ENCODE measurements at regions not wholly inside any gene's neighbourhood (a gene's known extent, or its start where the extent isn't known, plus 50 kb on each side); places are given as distances from the start of the nearest gene placed in this dataset.

DNA sequence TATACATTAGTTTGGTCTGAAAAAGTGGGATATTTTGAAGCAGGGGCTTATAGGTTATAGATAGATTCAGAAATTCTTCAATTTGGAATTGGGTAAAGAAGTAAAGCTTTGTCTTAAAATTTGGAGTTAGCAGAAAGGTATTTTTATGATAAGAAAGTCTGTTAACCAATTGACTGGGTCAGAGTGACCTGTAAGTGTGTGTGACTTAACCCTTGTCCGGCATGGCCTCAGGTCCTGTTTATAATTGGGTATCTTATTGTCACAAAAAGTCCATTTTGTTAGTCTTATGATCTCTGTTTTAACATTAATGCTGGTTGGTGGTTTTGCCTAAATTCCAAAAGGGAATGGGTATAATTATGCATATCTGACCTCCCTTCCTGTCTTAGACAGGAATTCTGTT, 444.2 kb upstream of the NAALADL2 start:
- Histone ChIP-seq H3K36me3 (ENCODE audit: low read length) (no peaks in the 10 kb centered on the region), H3K79me2 (ENCODE audit: insufficient read depth, low read length) (no peaks in the 10 kb centered on the region), H4K20me1 (ENCODE audit: low read depth, low read length) (no peaks in the 10 kb centered on the region), H3K9ac (ENCODE audit: low read length) (no peak overlapping the region), H3K4me2 (ENCODE audit: low read depth, low read length, poor library complexity, severe bottlenecking) (no peak overlapping the region), H3F3A (ENCODE audit: insufficient read depth) (no peaks in the 10 kb centered on the region), H3K4me3 (ENCODE audit: insufficient read depth, low read length, poor library complexity, severe bottlenecking) (no peak overlapping the region), H3K27ac (ENCODE audit: low read depth, low read length) (no peak overlapping the region), H3K27me3 (ENCODE audit: low read length) (no peaks in the 10 kb centered on the region), H2AFZ (ENCODE audit: low read depth, low read length, severe bottlenecking) (no peak overlapping the region), H3K9me2 (replicated peaks; ENCODE audit: insufficient read depth, low read length) (no peaks in the 10 kb centered on the region), H3K9me3 (ENCODE audit: insufficient read depth, low read length) (no peaks in the 10 kb centered on the region)
- TF ChIP-seq, protein P1, sequence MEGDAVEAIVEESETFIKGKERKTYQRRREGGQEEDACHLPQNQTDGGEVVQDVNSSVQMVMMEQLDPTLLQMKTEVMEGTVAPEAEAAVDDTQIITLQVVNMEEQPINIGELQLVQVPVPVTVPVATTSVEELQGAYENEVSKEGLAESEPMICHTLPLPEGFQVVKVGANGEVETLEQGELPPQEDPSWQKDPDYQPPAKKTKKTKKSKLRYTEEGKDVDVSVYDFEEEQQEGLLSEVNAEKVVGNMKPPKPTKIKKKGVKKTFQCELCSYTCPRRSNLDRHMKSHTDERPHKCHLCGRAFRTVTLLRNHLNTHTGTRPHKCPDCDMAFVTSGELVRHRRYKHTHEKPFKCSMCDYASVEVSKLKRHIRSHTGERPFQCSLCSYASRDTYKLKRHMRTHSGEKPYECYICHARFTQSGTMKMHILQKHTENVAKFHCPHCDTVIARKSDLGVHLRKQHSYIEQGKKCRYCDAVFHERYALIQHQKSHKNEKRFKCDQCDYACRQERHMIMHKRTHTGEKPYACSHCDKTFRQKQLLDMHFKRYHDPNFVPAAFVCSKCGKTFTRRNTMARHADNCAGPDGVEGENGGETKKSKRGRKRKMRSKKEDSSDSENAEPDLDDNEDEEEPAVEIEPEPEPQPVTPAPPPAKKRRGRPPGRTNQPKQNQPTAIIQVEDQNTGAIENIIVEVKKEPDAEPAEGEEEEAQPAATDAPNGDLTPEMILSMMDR (IDR thresholded peaks at IDR 0.05; ENCODE audit: insufficient read depth, low read length, poor library complexity, severe bottlenecking) = no peak
- no peak for TF ChIP-seq EZH2phosphoT487 (conservative IDR thresholded peaks at IDR 0.05; ENCODE audit: low read length)

- no peaks in the 10 kb centered on the region for H3F3A ChIP-seq (ENCODE audit: insufficient read depth)
- no peaks in the 10 kb centered on the region for H3K27me3 ChIP-seq (ENCODE audit: low read length)
- no peak overlapping the region for H2AFZ ChIP-seq (ENCODE audit: low read depth, low read length, severe bottlenecking)
- H3K27ac ChIP-seq (ENCODE audit: low read depth, low read length) = no peak overlapping the region
- H4K20me1 ChIP-seq (ENCODE audit: low read depth, low read length) = no peaks in the 10 kb centered on the region
- H3K4me2 ChIP-seq (ENCODE audit: low read depth, low read length, poor library complexity, severe bottlenecking) = no peak overlapping the region
- no peaks in the 10 kb centered on the region for H3K36me3 ChIP-seq (ENCODE audit: low read length)
- TF ChIP-seq EZH2phosphoT487 (conservative IDR thresholded peaks at IDR 0.05; ENCODE audit: low read length) = no peak
- TF ChIP-seq, protein P1 (IDR thresholded peaks at IDR 0.05; ENCODE audit: insufficient read depth, low read length, poor library complexity, severe bottlenecking) = no peak
- no peaks in the 10 kb centered on the region for H3K9me2 ChIP-seq (replicated peaks; ENCODE audit: insufficient read depth, low read length)
- H3K9me3 ChIP-seq (ENCODE audit: insufficient read depth, low read length) = no peaks in the 10 kb centered on the region
- H3K4me3 ChIP-seq (ENCODE audit: insufficient read depth, low read length, poor library complexity, severe bottlenecking) = no peak overlapping the region
- H3K79me2 ChIP-seq (ENCODE audit: insufficient read depth, low read length) = no peaks in the 10 kb centered on the region
- no peak overlapping the region for H3K9ac ChIP-seq (ENCODE audit: low read length)
Measured at GRCh38 chr3:174417573-174417972, 441.6 kb upstream of the NAALADL2 start.

DNA sequence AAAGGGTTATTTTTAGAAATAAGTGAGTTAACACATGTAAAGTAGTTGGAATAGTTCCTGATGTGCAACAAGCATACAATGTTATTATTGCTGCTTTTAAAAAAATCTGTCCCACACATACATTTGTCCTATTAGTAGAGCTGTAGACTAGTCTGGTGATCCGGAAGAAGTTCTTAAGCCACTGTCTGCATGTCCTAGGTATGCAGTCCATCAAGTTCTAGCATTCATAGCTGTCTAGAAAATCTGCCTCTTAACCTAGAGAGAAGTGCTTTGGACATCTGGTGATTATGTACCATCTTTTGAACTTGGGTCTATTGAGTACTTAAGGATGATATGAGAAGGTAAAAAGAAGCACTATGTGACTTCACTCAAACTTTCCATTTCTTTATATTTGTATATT, 439.9 kb upstream of the NAALADL2 start:
- no peak for TF ChIP-seq EZH2phosphoT487 (conservative IDR thresholded peaks at IDR 0.05; ENCODE audit: low read length)
- TF ChIP-seq, protein P1 (IDR thresholded peaks at IDR 0.05; ENCODE audit: insufficient read depth, low read length, poor library complexity, severe bottlenecking) = no peak
- no peak overlapping the region for H3K9ac ChIP-seq (ENCODE audit: low read length)
- H3K27ac ChIP-seq (ENCODE audit: low read depth, low read length) = no peak overlapping the region
- H3K9me3 ChIP-seq (ENCODE audit: insufficient read depth, low read length) = no peaks in the 10 kb centered on the region
- H4K20me1 ChIP-seq (ENCODE audit: low read depth, low read length) = no peaks in the 10 kb centered on the region
- H2AFZ ChIP-seq (ENCODE audit: low read depth, low read length, severe bottlenecking) = no peak overlapping the region
- H3K4me3 ChIP-seq (ENCODE audit: insufficient read depth, low read length, poor library complexity, severe bottlenecking) = no peak overlapping the region
- no peaks in the 10 kb centered on the region for H3K36me3 ChIP-seq (ENCODE audit: low read length)
- no peaks in the 10 kb centered on the region for H3F3A ChIP-seq (ENCODE audit: insufficient read depth)
- H3K4me2 ChIP-seq (ENCODE audit: low read depth, low read length, poor library complexity, severe bottlenecking) = no peak overlapping the region
- H3K9me2 ChIP-seq (replicated peaks; ENCODE audit: insufficient read depth, low read length) = no peaks in the 10 kb centered on the region
- no peaks in the 10 kb centered on the region for H3K27me3 ChIP-seq (ENCODE audit: low read length)
- H3K79me2 ChIP-seq (ENCODE audit: insufficient read depth, low read length) = no peaks in the 10 kb centered on the region
